OCI-LY7 (cell line): ENCODE measurements at regions not wholly inside any gene's neighbourhood (a gene's known extent, or its start where the extent isn't known, plus 50 kb on each side); places are given as distances from the start of the nearest gene placed in this dataset.

Experiments used
- EZH2phosphoT487 ChIP-seq: fragments of 200-600 bp; sonication (generic); IDR thresholded peaks from 2 replicates; pipeline ENCODE4 v1.6.1; 2018; ENCODE audit warnings: low read depth, borderline replicate concordance, mild to moderate bottlenecking, mixed run types, antibody characterized with exemption, low read length, moderate library complexity, mixed read lengths
- TF ChIP-seq, protein P1 (sequence below): fragments of 200-600 bp; sonication (generic); conservative IDR thresholded peaks from 2 replicates; pipeline ENCODE4 v1.5.1; 2014; ENCODE audit warnings: mild to moderate bottlenecking, antibody characterized with exemption, low read length, moderate library complexity, mixed read lengths

DNA sequence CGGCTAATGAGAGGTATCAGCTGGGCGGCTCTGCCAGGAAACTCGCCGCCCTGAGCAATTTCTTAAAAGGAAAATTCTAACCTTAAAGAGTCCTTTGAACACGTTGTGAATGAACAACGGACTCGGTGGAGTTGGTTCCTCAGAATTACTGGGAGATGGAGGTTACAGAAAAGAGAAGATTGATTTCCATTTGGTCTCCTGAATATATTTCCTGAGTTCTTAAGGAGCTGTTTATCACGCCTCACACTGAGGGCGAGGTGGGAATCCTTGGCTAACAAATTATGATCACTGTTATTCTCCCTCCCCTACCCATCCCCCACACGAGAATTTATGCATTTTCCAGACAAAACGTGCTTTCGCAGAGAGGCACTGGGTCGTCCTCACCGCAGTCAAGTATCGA lies 194.5 kb upstream of the C14orf180 start:
- TF ChIP-seq, protein P1, sequence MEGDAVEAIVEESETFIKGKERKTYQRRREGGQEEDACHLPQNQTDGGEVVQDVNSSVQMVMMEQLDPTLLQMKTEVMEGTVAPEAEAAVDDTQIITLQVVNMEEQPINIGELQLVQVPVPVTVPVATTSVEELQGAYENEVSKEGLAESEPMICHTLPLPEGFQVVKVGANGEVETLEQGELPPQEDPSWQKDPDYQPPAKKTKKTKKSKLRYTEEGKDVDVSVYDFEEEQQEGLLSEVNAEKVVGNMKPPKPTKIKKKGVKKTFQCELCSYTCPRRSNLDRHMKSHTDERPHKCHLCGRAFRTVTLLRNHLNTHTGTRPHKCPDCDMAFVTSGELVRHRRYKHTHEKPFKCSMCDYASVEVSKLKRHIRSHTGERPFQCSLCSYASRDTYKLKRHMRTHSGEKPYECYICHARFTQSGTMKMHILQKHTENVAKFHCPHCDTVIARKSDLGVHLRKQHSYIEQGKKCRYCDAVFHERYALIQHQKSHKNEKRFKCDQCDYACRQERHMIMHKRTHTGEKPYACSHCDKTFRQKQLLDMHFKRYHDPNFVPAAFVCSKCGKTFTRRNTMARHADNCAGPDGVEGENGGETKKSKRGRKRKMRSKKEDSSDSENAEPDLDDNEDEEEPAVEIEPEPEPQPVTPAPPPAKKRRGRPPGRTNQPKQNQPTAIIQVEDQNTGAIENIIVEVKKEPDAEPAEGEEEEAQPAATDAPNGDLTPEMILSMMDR = no peak
- TF ChIP-seq EZH2phosphoT487 = no peak
